HG03442 (cell line): ENCODE measurements at regions not wholly inside any gene's neighbourhood (a gene's known extent, or its start where the extent isn't known, plus 50 kb on each side); places are given as distances from the start of the nearest gene placed in this dataset.
A peak's percentile ranks its signal among the peaks of the same experiment; 100 is the strongest.

ENCODE experiments used
- ATAC-seq: cut with Tn5 transposase; IDR thresholded peaks from one replicate; pipeline ENCODE4 v1.9.1; 2021; ENCODE audit warnings: mild to moderate bottlenecking, moderate library complexity; ENCODE audit not compliant: unreplicated experiment

- no peak for ATAC-seq
Observed at GRCh38 chr1:78351551-78352216, 139.1 kb upstream of the PTGFR start.

- ATAC-seq: no peak
Observed at GRCh38 chr1:78355656-78356055, 135.1 kb upstream of the PTGFR start.

GRCh38 chr1:78358165-78358564 lies 132.6 kb upstream of the PTGFR start:
- ATAC-seq: no peak

GRCh38 chr1:78359666-78360065 lies 131.1 kb upstream of the PTGFR start:
- ATAC-seq: no peak

GRCh38 chr1:78360584-78360983 lies 130.2 kb upstream of the PTGFR start:
- no peak for ATAC-seq

GRCh38 chr1:78367700-78368099 lies 123.1 kb upstream of the PTGFR start:
- ATAC-seq: no peak

GRCh38 chr1:78369546-78369945 lies 121.2 kb upstream of the PTGFR start:
- no peak for ATAC-seq

GRCh38 chr1:78370356-78370755 lies 120.4 kb upstream of the PTGFR start:
- peak; percentile 77 for ATAC-seq

- ATAC-seq: peak; percentile 54
Observed at GRCh38 chr1:78370779-78371482, 119.8 kb upstream of the PTGFR start.

- ATAC-seq: no peak
Observed at GRCh38 chr1:78373676-78374075, 117.1 kb upstream of the PTGFR start.

- no peak for ATAC-seq
Observed at GRCh38 chr1:78375996-78376395, 114.8 kb upstream of the PTGFR start.

GRCh38 chr1:78377356-78377928 lies 113.3 kb upstream of the PTGFR start:
- ATAC-seq: peak; percentile 87

GRCh38 chr1:78383923-78384322 lies 106.9 kb upstream of the PTGFR start:
- no peak for ATAC-seq

- ATAC-seq: peak; percentile 87
Observed at GRCh38 chr1:78385744-78386462, 104.9 kb upstream of the PTGFR start.

GRCh38 chr1:78387201-78387600 lies 103.6 kb upstream of the PTGFR start:
- ATAC-seq: no peak

GRCh38 chr1:78387871-78388270 lies 102.9 kb upstream of the PTGFR start:
- ATAC-seq: no peak

GRCh38 chr1:78388275-78388674 lies 102.5 kb upstream of the PTGFR start:
- no peak for ATAC-seq

- no peak for ATAC-seq
Observed at GRCh38 chr1:78401148-78401547, 89.6 kb upstream of the PTGFR start.

- ATAC-seq: no peak
Observed at GRCh38 chr1:78408192-78408591, 82.6 kb upstream of the PTGFR start.

GRCh38 chr1:78408810-78409209 lies 82.0 kb upstream of the PTGFR start:
- no peak for ATAC-seq

GRCh38 chr1:78410643-78411042 lies 80.1 kb upstream of the PTGFR start:
- ATAC-seq: no peak

- ATAC-seq: no peak
Observed at GRCh38 chr1:78411707-78412106, 79.1 kb upstream of the PTGFR start.
